ENCODE measurements at regions not wholly inside any gene's neighbourhood (a gene's known extent, or its start where the extent isn't known, plus 50 kb on each side); places are given as distances from the start of the nearest gene placed in this dataset.

GRCh38 chr4:177108708-177109107, 201.0 kb upstream of the NEIL3 start:
- no peak for DNase-seq (ENCODE audit: low spot score)

- no peak for DNase-seq (ENCODE audit: low spot score)
Measured at GRCh38 chr4:177109769-177110168, 199.9 kb upstream of the NEIL3 start.

- no peak for DNase-seq (ENCODE audit: low spot score)
Measured at GRCh38 chr4:177116161-177116560, 193.5 kb upstream of the NEIL3 start.

DNA sequence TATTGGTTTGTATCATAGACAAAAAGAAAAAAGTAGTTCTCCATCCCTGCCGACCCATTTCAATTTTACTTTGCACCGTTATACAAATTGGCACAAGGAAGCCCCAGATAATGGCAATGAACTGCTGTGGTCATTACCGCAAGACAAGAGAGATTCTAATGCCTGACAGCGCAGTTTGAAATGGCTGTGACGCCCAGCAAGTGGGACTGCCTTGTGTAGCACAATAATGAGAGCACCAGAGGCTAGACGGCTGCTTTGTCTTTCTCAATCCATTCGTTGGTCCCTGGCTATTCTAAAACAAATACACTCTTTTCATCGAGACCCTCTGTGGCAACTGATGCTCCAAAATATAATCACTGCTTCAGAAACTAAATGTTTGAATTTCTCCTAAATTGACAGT, 192.4 kb upstream of the NEIL3 start:
- no peak for DNase-seq (ENCODE audit: low spot score)

- DNase-seq (ENCODE audit: low spot score): no peak
Measured at GRCh38 chr4:177118596-177118995, 191.1 kb upstream of the NEIL3 start.

- no peak for DNase-seq (ENCODE audit: low spot score)
Measured at GRCh38 chr4:177119021-177119471, 190.6 kb upstream of the NEIL3 start.

GRCh38 chr4:177119691-177120090, 190.0 kb upstream of the NEIL3 start:
- DNase-seq (ENCODE audit: low spot score): no peak

- no peak for DNase-seq (ENCODE audit: low spot score)
Measured at GRCh38 chr4:177123811-177124210, 185.9 kb upstream of the NEIL3 start.

DNA sequence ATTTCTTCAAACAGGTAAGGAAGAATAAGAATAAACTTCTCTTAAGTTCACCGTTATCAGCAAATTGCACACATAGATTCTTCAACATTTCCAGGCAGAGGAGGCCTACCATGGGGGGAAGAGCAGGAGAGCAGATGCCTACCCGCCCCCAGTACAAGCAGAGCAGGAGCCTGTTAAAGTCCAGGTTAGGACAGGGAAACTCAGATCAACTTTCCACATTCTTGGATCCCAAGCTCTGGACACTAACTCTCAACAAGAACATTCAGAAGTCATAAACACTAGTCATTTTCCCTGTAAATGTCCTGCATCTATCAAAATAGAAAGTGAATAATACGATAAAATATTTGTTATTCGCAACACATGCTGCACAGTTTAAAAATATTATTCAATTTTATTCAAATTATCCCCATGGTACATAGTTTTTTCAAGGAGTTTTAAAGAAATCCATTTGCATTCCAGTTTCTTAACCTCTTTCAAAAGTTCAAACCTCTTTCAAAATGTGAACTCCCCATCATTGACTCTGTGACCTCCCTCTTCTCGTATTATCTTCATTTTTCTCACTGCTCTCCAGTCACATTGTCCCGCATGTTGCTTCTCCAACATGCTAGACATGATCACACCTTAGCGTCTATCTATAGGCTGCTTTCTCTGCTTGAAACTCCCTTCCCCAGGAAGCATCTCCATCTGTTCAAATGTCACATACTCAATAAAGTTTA, 185.2 kb upstream of the NEIL3 start:
- DNase-seq (ENCODE audit: low spot score): no peak

GRCh38 chr4:177125656-177126055, 184.0 kb upstream of the NEIL3 start:
- no peak for DNase-seq (ENCODE audit: low spot score)

- no peak for DNase-seq (ENCODE audit: low spot score)
Measured at GRCh38 chr4:177127658-177128057, 182.0 kb upstream of the NEIL3 start.

DNA sequence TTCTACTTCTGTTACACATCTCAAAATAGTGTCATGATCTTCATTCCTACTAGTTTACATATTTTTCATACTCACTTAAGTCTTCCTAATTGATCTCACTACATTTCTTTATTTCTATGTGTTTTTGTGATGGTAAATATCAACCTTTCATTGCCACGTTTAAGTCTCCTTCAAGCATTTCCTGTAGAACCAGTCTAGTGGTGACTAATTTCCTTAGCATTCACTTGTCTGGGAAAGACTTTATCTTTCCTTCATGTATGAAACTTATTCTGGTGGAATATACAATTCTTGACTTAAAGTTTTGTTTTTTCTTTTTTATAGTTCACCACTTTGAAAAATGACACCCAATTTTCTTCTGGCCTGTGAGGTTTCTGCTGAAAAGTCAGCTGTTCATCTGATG, 181.4 kb upstream of the NEIL3 start:
- DNase-seq (ENCODE audit: low spot score): no peak

DNA sequence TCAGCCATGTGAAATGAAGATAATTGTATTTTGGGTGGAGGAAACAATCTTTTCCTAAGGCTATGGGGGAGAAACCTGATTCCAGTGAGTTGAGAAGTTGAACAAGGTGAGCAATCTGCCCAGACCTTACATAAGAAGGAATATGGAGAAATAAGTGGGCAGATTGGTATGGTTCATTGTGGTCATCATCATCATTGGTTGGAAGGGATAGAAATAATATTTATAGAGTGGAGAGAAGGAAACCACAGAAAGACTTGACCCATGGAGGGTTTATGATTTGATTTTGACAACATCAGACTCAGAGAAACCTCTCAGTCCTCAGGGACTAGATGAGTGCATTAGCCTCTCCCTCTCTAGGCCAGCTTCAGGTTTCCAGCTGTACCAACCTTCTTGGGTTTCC, 177.9 kb upstream of the NEIL3 start:
- DNase-seq (ENCODE audit: low spot score): no peak

DNA sequence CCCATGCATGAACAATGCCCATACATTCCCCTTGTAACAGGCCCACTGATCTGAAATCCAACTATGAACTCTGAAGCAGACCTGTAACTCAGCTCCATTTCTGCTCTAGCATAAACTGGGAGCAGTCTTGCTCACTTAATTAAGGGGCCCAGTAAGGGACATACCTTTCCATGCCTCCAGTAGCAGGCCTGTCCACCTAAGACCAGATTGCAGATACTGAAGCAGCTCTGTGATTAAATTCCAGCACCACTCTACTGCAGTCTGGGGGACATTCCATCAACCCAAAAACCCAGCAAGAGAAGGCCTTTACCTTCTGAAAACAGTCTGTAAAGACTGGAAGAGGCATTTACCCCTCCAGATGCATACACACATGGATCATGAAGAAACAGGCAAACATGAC, 162.0 kb upstream of the NEIL3 start:
- no peak for DNase-seq (ENCODE audit: low spot score)

DNA sequence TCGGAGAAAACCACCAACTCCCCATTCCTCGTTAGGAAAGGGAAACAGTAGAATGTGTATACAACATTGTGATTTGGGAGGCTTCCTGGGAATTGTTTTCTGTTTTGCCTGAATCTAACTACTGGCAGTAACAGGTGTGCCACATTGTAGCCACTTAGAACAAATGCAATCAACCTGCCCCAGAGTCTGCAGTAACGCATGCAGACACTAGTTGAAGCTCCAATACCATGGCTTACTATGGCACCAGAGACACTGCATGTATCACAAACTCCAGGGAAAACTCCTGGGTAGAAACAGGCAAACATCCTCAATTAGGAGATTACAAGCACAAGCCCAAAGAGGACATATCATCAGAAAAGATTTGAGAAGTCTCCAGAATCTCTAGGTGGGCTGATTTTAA, 154.2 kb upstream of the NEIL3 start:
- DNase-seq (ENCODE audit: low spot score): no peak

- DNase-seq (ENCODE audit: low spot score): no peak
Measured at GRCh38 chr4:177159600-177159999, 150.1 kb upstream of the NEIL3 start.

DNA sequence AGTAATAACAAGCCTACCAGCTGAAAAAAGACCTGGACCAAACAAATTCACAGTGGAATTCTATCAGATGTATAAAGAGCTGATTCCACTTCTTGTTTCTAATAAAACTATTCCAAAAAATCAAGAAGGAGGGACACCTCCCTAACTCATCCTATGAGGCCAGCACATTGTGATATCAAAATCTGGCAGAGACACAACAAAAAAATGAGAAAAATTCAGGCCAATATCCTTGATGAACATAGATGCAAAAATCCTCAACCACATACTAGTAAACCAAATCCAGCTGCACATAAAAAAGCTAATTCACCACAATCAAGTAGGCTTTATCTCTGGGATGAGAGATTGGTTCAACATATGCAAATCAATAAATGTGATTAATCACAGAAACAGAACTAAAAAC, 147.9 kb upstream of the NEIL3 start:
- DNase-seq (ENCODE audit: low spot score): no peak

DNA sequence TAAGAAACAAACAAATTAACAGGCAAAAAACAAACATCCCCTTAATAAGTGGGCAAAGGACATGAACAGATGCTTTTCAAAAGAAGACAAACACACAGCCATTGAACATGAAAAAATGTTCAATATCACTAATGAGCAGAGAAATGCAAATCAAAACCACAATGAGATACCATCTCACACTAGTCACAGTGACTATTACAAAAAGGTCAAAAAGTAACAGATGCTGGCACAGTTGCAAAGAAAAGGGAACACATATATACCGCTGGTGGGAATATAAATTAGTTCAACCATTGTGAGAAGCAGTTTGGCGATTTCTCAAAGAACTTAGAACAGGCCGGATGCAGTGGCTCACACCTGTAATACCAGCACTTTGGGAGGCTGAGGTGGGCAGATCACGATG, 146.1 kb upstream of the NEIL3 start:
- DNase-seq (ENCODE audit: low spot score): no peak

- no peak for DNase-seq (ENCODE audit: low spot score)
Measured at GRCh38 chr4:177171588-177171987, 138.1 kb upstream of the NEIL3 start.

DNA sequence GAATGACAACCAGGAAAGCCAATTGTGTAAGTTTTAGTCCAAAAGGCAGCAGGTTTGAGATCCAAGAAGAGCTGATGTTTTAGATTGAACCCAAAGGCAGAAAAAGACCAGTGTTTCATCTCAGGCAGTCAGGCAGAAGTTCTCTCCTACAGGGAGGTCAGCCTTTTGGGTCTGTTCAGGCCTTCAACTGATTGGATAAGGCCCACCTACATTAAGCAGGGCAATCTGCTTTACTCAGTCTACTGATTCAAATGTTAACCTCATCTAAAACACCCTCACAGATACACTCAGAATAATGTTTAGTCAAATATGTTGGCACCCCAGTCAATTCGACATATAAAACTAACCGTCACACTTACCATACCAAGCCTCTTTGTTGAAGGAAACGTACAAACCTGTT, 134.2 kb upstream of the NEIL3 start:
- no peak for DNase-seq (ENCODE audit: low spot score)

- DNase-seq (ENCODE audit: low spot score): no peak
Measured at GRCh38 chr4:177177541-177178081, 132.1 kb upstream of the NEIL3 start.

- no peak for DNase-seq (ENCODE audit: low spot score)
Measured at GRCh38 chr4:177178246-177178645, 131.4 kb upstream of the NEIL3 start.

- no peak for DNase-seq (ENCODE audit: low spot score)
Measured at GRCh38 chr4:177182166-177182565, 127.5 kb upstream of the NEIL3 start.

GRCh38 chr4:177182728-177183127, 126.9 kb upstream of the NEIL3 start:
- no peak for DNase-seq (ENCODE audit: low spot score)

Measured in NAMALWA (cell line).